Smooth muscle cell (in vitro differentiated cells): ENCODE measurements at regions not wholly inside any gene's neighbourhood (a gene's known extent, or its start where the extent isn't known, plus 50 kb on each side); places are given as distances from the start of the nearest gene placed in this dataset.

Experiments
- DNase-seq: peaks from one replicate; lab custom pipeline; 2025; ENCODE audit not compliant: unreplicated experiment; lab: John Stamatoyannopoulos, UW
- H2AFZ ChIP-seq: fragments of 200-600 bp; sonication (generic); 2 replicates; pipeline ENCODE4 v1.6.0; 2016; ENCODE audit warnings: antibody characterized with exemption, low read depth, mild to moderate bottlenecking
- H3F3A ChIP-seq: fragments of 200-600 bp; sonication (generic); 2 replicates; pipeline ENCODE4 v1.6.0; 2017; ENCODE audit warnings: antibody characterized with exemption, low read depth
- H3K27ac ChIP-seq: fragments of 200-600 bp; sonication (generic); 2 replicates; pipeline ENCODE4 v1.5.1; 2016; ENCODE audit warnings: low read depth, mild to moderate bottlenecking
- H3K27me3 ChIP-seq: fragments of 200-600 bp; sonication (generic); 2 replicates; pipeline ENCODE4 v1.6.1; 2016; ENCODE audit warnings: low read depth, mild to moderate bottlenecking
- H3K36me3 ChIP-seq: fragments of 200-600 bp; sonication (generic); 2 replicates; pipeline ENCODE4 v1.5.1; 2016; ENCODE audit warnings: low read depth
- H3K4me1 ChIP-seq: fragments of 200-600 bp; sonication (generic); 2 replicates; pipeline ENCODE4 v1.5.1; 2016; ENCODE audit warnings: low read depth
- H3K4me2 ChIP-seq: fragments of 200-600 bp; sonication (generic); 2 replicates; pipeline ENCODE4 v1.6.0; 2016; ENCODE audit warnings: mild to moderate bottlenecking
- H3K4me3 ChIP-seq: fragments of 200-600 bp; sonication (generic); 2 replicates; pipeline ENCODE4 v1.5.1; 2016; ENCODE audit warnings: mild to moderate bottlenecking
- H3K79me2 ChIP-seq: fragments of 200-600 bp; sonication (generic); 2 replicates; pipeline ENCODE4 v1.6.0; 2016; ENCODE audit warnings: low read depth, mild to moderate bottlenecking
- H3K9ac ChIP-seq: fragments of 200-600 bp; sonication (generic); 2 replicates; pipeline ENCODE4 v1.6.0; 2016; ENCODE audit warnings: low read depth
- H3K9me3 ChIP-seq: fragments of 200-600 bp; sonication (generic); replicated peaks from 2 replicates; pipeline ENCODE4 v1.5.1; 2016; ENCODE audit warnings: low read depth
- H4K20me1 ChIP-seq: fragments of 200-600 bp; sonication (generic); 2 replicates; pipeline ENCODE4 v1.6.0; 2016; ENCODE audit warnings: low read depth
- CTCF ChIP-seq: fragments of 200-600 bp; sonication (generic); IDR thresholded peaks from 2 replicates; pipeline ENCODE4 v1.5.1; 2017; ENCODE audit warnings: borderline replicate concordance, mild to moderate bottlenecking, antibody characterized with exemption; ENCODE audit not compliant: insufficient read depth, poor library complexity, severe bottlenecking
- WGBS: methylation state at CpG from one replicate; pipeline ENCODE4 v1.1.7; 2016; ENCODE audit warnings: low lambda C conversion rate; 5-methylcytosine and 5-hydroxymethylcytosine counted together

- Histone ChIP-seq H3K4me3 (no peak overlapping the region), H3K9ac (no peak overlapping the region), H3K36me3 (no peaks in the 10 kb centered on the region), H2AFZ (no peak overlapping the region), H3K79me2 (no peaks in the 10 kb centered on the region), H3K27ac (no peak overlapping the region), H3K27me3 (no peaks in the 10 kb centered on the region), H3F3A (no peaks in the 10 kb centered on the region), H3K9me3 (no peaks in the 10 kb centered on the region), H3K4me2 (no peak overlapping the region), H3K4me1 (peaks cover 5% of the 10 kb centered on the region), H4K20me1 (no peaks in the 10 kb centered on the region)
- no peak for DNase-seq
- WGBS = 90% methylated on average over 4 of the region's 4 CpGs
- TF ChIP-seq CTCF = no peak
Measured at GRCh38 chr1:214897581-214897980, 185.0 kb upstream of the KCNK2 start.

- Histone ChIP-seq H2AFZ (no peak overlapping the region), H3K9ac (no peak overlapping the region), H3K27ac (no peak overlapping the region), H3K4me2 (no peak overlapping the region), H4K20me1 (no peaks in the 10 kb centered on the region), H3K36me3 (no peaks in the 10 kb centered on the region), H3K4me1 (peaks cover 5% of the 10 kb centered on the region), H3K27me3 (no peaks in the 10 kb centered on the region), H3K79me2 (no peaks in the 10 kb centered on the region), H3K4me3 (no peak overlapping the region), H3K9me3 (no peaks in the 10 kb centered on the region), H3F3A (no peaks in the 10 kb centered on the region)
- WGBS = 83% methylated on average over 8 of the region's 8 CpGs
- DNase-seq = no peak
- no peak for TF ChIP-seq CTCF
Measured at GRCh38 chr1:214898161-214898560, 184.4 kb upstream of the KCNK2 start.

GRCh38 chr1:214898718-214899117 is 183.8 kb upstream of the KCNK2 start:
- Histone ChIP-seq H4K20me1 (no peaks in the 10 kb centered on the region), H3K4me1 (peaks cover 5% of the 10 kb centered on the region), H3F3A (no peaks in the 10 kb centered on the region), H3K36me3 (no peaks in the 10 kb centered on the region), H3K4me2 (no peak overlapping the region), H2AFZ (no peak overlapping the region), H3K4me3 (no peak overlapping the region), H3K9ac (no peak overlapping the region), H3K27me3 (no peaks in the 10 kb centered on the region), H3K27ac (no peak overlapping the region), H3K9me3 (no peaks in the 10 kb centered on the region), H3K79me2 (no peaks in the 10 kb centered on the region)
- no peak for TF ChIP-seq CTCF
- DNase-seq = no peak
- WGBS = 95% methylated on average over 3 of the region's 3 CpGs

GRCh38 chr1:214899908-214900460 is 182.6 kb upstream of the KCNK2 start:
- H3K9me3 ChIP-seq = no peaks in the 10 kb centered on the region
- DNase-seq = no peak
- H3K9ac ChIP-seq = no peak overlapping the region
- no peaks in the 10 kb centered on the region for H3K36me3 ChIP-seq
- no peaks in the 10 kb centered on the region for H3F3A ChIP-seq
- H2AFZ ChIP-seq = no peak overlapping the region
- H3K79me2 ChIP-seq = no peaks in the 10 kb centered on the region
- H4K20me1 ChIP-seq = no peaks in the 10 kb centered on the region
- no peak overlapping the region for H3K4me3 ChIP-seq
- H3K4me2 ChIP-seq = no peak overlapping the region
- no peak overlapping the region for H3K27ac ChIP-seq
- H3K4me1 ChIP-seq = peaks cover 5% of the 10 kb centered on the region
- no peak for TF ChIP-seq CTCF
- H3K27me3 ChIP-seq = no peaks in the 10 kb centered on the region
